GM21367 (cell line): ENCODE measurements at regions not wholly inside any gene's neighbourhood (a gene's known extent, or its start where the extent isn't known, plus 50 kb on each side); places are given as distances from the start of the nearest gene placed in this dataset.

ENCODE experiments used
- ATAC-seq: cut with Tn5 transposase; IDR thresholded peaks from one replicate; pipeline ENCODE4 v1.9.1; 2021; ENCODE audit not compliant: unreplicated experiment

GRCh38 chr4:19915276-19915675 is 336.4 kb upstream of the SLIT2 start:
- no peak for ATAC-seq

GRCh38 chr4:19913650-19914049 is 338.1 kb upstream of the SLIT2 start:
- no peak for ATAC-seq

GRCh38 chr4:19910861-19911525 is 340.7 kb upstream of the SLIT2 start:
- ATAC-seq: no peak

GRCh38 chr4:19905024-19905423 is 346.7 kb upstream of the SLIT2 start:
- no peak for ATAC-seq

GRCh38 chr4:19888587-19888986 is 363.1 kb upstream of the SLIT2 start:
- ATAC-seq: no peak

GRCh38 chr4:19883841-19884240 is 367.9 kb upstream of the SLIT2 start:
- ATAC-seq: no peak

- ATAC-seq: no peak
Measured at GRCh38 chr4:19880206-19880605, 371.5 kb upstream of the SLIT2 start.

GRCh38 chr4:19879330-19879729 is 372.4 kb upstream of the SLIT2 start:
- ATAC-seq: no peak

GRCh38 chr4:19857991-19858390 is 393.7 kb upstream of the SLIT2 start:
- no peak for ATAC-seq

GRCh38 chr4:19857380-19857779 is 394.3 kb upstream of the SLIT2 start:
- ATAC-seq: no peak

- ATAC-seq: no peak
Measured at GRCh38 chr4:19850909-19851308, 400.8 kb upstream of the SLIT2 start.

GRCh38 chr4:19844446-19844845 is 407.3 kb upstream of the SLIT2 start:
- no peak for ATAC-seq

GRCh38 chr4:19842471-19842870 is 409.2 kb upstream of the SLIT2 start:
- no peak for ATAC-seq

- ATAC-seq: no peak
Measured at GRCh38 chr4:19838858-19839257, 412.8 kb upstream of the SLIT2 start.

- no peak for ATAC-seq
Measured at GRCh38 chr4:19835429-19835828, 416.3 kb upstream of the SLIT2 start.

- no peak for ATAC-seq
Measured at GRCh38 chr4:19832411-19832810, 419.3 kb upstream of the SLIT2 start.

GRCh38 chr4:19831644-19832285 is 419.9 kb upstream of the SLIT2 start:
- ATAC-seq: no peak

- no peak for ATAC-seq
Measured at GRCh38 chr4:19829101-19829500, 422.6 kb upstream of the SLIT2 start.

- no peak for ATAC-seq
Measured at GRCh38 chr4:19823781-19824180, 427.9 kb upstream of the SLIT2 start.

- no peak for ATAC-seq
Measured at GRCh38 chr4:19819737-19820136, 432.0 kb upstream of the SLIT2 start.

GRCh38 chr4:19809989-19810388 is 441.7 kb upstream of the SLIT2 start:
- no peak for ATAC-seq

GRCh38 chr4:19807505-19807904 is 444.2 kb upstream of the SLIT2 start:
- ATAC-seq: no peak

GRCh38 chr4:19806865-19807264 is 444.8 kb upstream of the SLIT2 start:
- no peak for ATAC-seq
